Panc1 (cell line): ENCODE measurements at regions not wholly inside any gene's neighbourhood (a gene's known extent, or its start where the extent isn't known, plus 50 kb on each side); places are given as distances from the start of the nearest gene placed in this dataset.

Experiments
- POLR2AphosphoS5 ChIP-seq: IDR thresholded peaks from 2 replicates; pipeline ENCODE4 v1.6.1; 2012; ENCODE audit warnings: mild to moderate bottlenecking, low read depth, low read length, moderate library complexity
- REST ChIP-seq, 2 experiments: IDR thresholded peaks; 2 replicates each; pipeline ENCODE4 v1.6.1; 2011 to 2012; ENCODE audit warnings: low read depth in 2 of 2, control low read depth in 1 of 2, low read length in 1 of 2, mild to moderate bottlenecking in 1 of 2, moderate library complexity in 1 of 2; ENCODE audit not compliant: insufficient read depth in 1 of 2
- SIN3A ChIP-seq: IDR thresholded peaks from 2 replicates; pipeline ENCODE4 v1.6.1; 2012; ENCODE audit warnings: low read depth, mild to moderate bottlenecking, low read length, moderate library complexity, borderline replicate concordance; ENCODE audit not compliant: insufficient read depth
- TCF7L2 ChIP-seq: IDR thresholded peaks from 2 replicates; pipeline ENCODE4 v1.6.1; 2011; ENCODE audit warnings: mild to moderate bottlenecking, low read depth, low read length, inconsistent platforms
- TF ChIP-seq, protein P1 (sequence below): fragments of 450-650 bp; IDR thresholded peaks from 2 replicates; pipeline ENCODE4 v1.5.1; 2017; ENCODE audit warnings: mild to moderate bottlenecking

DNA sequence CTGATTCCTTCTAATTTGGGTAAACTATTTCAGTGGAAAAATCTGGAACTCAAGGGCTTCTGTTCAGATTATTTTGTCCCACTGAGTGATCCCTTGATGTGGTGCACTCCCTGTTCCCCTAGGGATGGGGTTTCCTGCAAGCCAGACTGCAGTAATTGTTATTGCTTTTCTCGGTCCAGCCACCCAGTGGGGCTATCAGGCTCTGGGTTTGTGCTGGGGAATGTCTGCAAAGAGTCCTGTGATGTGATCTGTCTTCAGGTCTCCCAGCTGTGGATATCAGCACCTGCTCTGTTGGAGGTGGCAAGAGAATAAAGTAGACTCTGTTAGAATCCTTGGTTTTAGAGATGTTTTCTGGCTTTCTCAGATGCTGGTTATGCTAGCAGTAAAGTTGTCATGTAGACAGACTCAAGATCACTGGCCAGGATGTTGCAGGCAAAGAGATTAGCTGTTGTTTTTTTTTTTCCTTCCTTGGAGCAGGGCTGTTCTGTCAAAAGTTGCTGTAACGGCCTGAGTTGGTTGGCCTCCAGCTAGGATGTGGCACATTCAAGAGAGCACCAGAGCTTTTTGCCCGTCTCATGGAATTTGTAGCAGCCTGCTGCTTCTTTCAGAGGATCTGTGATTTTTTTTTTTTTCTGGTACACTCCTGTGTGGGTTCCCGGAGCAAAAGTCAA is 1314.0 kb downstream of the PCDH19 start:
- no peak for TF ChIP-seq POLR2AphosphoS5
- TF ChIP-seq, protein P1, sequence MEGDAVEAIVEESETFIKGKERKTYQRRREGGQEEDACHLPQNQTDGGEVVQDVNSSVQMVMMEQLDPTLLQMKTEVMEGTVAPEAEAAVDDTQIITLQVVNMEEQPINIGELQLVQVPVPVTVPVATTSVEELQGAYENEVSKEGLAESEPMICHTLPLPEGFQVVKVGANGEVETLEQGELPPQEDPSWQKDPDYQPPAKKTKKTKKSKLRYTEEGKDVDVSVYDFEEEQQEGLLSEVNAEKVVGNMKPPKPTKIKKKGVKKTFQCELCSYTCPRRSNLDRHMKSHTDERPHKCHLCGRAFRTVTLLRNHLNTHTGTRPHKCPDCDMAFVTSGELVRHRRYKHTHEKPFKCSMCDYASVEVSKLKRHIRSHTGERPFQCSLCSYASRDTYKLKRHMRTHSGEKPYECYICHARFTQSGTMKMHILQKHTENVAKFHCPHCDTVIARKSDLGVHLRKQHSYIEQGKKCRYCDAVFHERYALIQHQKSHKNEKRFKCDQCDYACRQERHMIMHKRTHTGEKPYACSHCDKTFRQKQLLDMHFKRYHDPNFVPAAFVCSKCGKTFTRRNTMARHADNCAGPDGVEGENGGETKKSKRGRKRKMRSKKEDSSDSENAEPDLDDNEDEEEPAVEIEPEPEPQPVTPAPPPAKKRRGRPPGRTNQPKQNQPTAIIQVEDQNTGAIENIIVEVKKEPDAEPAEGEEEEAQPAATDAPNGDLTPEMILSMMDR, result no peak
- no peak for TF ChIP-seq TCF7L2
- no peak for TF ChIP-seq SIN3A
- TF ChIP-seq REST (IDR thresholded peaks at IDR 0.05; ENCODE audit: insufficient read depth in 1 of 2, low read depth in 2 of 2, low read length in 1 of 2), result no peak
